ENCODE measurements at regions not wholly inside any gene's neighbourhood (a gene's known extent, or its start where the extent isn't known, plus 50 kb on each side); places are given as distances from the start of the nearest gene placed in this dataset.

GRCh38 chr1:99198393-99198792 is 65.9 kb upstream of the PLPPR4 start:
- H3K27me3 ChIP-seq (ENCODE audit: control insufficient read depth, low read length), result no peaks in the 10 kb centered on the region
- no peaks in the 10 kb centered on the region for H3K36me3 ChIP-seq (ENCODE audit: control insufficient read depth, low read length)
- H3K9me2 ChIP-seq (replicated peaks; ENCODE audit: control insufficient read depth, low read length), result no peaks in the 10 kb centered on the region
- H3K9me3 ChIP-seq (ENCODE audit: control insufficient read depth, insufficient read depth, low read length), result no peaks in the 10 kb centered on the region
- no peaks in the 10 kb centered on the region for H4K20me1 ChIP-seq (ENCODE audit: control insufficient read depth, insufficient read depth, low read depth, low read length)
- H3K79me2 ChIP-seq (ENCODE audit: control insufficient read depth, low read length), result no peaks in the 10 kb centered on the region
- no peaks in the 10 kb centered on the region for H3K4me1 ChIP-seq (ENCODE audit: control insufficient read depth, low read length)
- H3K4me3 ChIP-seq (ENCODE audit: low read length), result no peak overlapping the region
- TF ChIP-seq EZH2phosphoT487 (IDR thresholded peaks at IDR 0.05; ENCODE audit: borderline replicate concordance, low read length) (no peak), CTCF (IDR thresholded peaks at IDR 0.05; ENCODE audit: low read depth, low read length, poor library complexity, severe bottlenecking) (no peak)
- no peaks in the 10 kb centered on the region for H3F3A ChIP-seq (ENCODE audit: control insufficient read depth, insufficient read depth)
- H3K27ac ChIP-seq (ENCODE audit: low read depth, low read length), result no peak overlapping the region
- no peak overlapping the region for H3K4me2 ChIP-seq (ENCODE audit: low read length)

GRCh38 chr1:99207216-99207615 is 57.1 kb upstream of the PLPPR4 start:
- no peaks in the 10 kb centered on the region for H3K9me2 ChIP-seq (replicated peaks; ENCODE audit: control insufficient read depth, low read length)
- no peaks in the 10 kb centered on the region for H3K4me1 ChIP-seq (ENCODE audit: control insufficient read depth, low read length)
- H3K27me3 ChIP-seq (ENCODE audit: control insufficient read depth, low read length), result no peaks in the 10 kb centered on the region
- no peaks in the 10 kb centered on the region for H3K9me3 ChIP-seq (ENCODE audit: control insufficient read depth, insufficient read depth, low read length)
- H3K4me3 ChIP-seq (ENCODE audit: low read length), result no peak overlapping the region
- no peaks in the 10 kb centered on the region for H3F3A ChIP-seq (ENCODE audit: control insufficient read depth, insufficient read depth)
- H3K4me2 ChIP-seq (ENCODE audit: low read length), result no peak overlapping the region
- H3K36me3 ChIP-seq (ENCODE audit: control insufficient read depth, low read length), result no peaks in the 10 kb centered on the region
- TF ChIP-seq EZH2phosphoT487 (IDR thresholded peaks at IDR 0.05; ENCODE audit: borderline replicate concordance, low read length), result no peak
- no peak for TF ChIP-seq CTCF (IDR thresholded peaks at IDR 0.05; ENCODE audit: low read depth, low read length, poor library complexity, severe bottlenecking)
- no peaks in the 10 kb centered on the region for H3K79me2 ChIP-seq (ENCODE audit: control insufficient read depth, low read length)
- H4K20me1 ChIP-seq (ENCODE audit: control insufficient read depth, insufficient read depth, low read depth, low read length), result no peaks in the 10 kb centered on the region
- H3K27ac ChIP-seq (ENCODE audit: low read depth, low read length), result no peak overlapping the region
